ENCODE measurements at regions not wholly inside any gene's neighbourhood (a gene's known extent, or its start where the extent isn't known, plus 50 kb on each side); places are given as distances from the start of the nearest gene placed in this dataset.

DNA sequence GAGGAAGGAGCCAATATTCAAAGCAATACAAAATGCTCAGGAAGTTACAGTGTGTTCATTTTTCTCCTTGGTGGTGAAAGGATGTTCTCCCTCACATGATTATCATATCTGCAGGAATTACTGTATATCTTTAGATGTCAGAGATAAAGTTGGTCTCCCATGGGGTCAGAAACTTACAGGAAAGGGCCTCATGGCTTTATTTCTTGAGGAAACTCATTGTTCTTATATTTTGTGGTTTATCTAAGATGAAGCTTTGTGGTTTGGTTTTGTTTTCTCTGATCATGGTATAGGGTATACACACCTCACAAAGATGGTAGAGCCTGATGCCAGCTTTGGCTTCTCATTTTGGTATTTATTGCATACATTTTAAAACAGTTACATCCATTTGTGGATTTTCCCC is 100.5 kb upstream of the STXBP5 start:
- no peaks in the 10 kb centered on the region for H4K20me1 ChIP-seq (ENCODE audit: insufficient read depth)
- no peak overlapping the region for H3K9ac ChIP-seq
- H3K79me2 ChIP-seq (ENCODE audit: insufficient read depth, low read depth) = no peaks in the 10 kb centered on the region
- H3K4me1 ChIP-seq (ENCODE audit: low read depth, poor library complexity, severe bottlenecking) = peaks cover 4% of the 10 kb centered on the region
- TF ChIP-seq, protein P1, sequence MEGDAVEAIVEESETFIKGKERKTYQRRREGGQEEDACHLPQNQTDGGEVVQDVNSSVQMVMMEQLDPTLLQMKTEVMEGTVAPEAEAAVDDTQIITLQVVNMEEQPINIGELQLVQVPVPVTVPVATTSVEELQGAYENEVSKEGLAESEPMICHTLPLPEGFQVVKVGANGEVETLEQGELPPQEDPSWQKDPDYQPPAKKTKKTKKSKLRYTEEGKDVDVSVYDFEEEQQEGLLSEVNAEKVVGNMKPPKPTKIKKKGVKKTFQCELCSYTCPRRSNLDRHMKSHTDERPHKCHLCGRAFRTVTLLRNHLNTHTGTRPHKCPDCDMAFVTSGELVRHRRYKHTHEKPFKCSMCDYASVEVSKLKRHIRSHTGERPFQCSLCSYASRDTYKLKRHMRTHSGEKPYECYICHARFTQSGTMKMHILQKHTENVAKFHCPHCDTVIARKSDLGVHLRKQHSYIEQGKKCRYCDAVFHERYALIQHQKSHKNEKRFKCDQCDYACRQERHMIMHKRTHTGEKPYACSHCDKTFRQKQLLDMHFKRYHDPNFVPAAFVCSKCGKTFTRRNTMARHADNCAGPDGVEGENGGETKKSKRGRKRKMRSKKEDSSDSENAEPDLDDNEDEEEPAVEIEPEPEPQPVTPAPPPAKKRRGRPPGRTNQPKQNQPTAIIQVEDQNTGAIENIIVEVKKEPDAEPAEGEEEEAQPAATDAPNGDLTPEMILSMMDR (conservative IDR thresholded peaks at IDR 0.05; ENCODE audit: low read depth, low read length) = no peak
- no peak overlapping the region for H2AFZ ChIP-seq (ENCODE audit: low read depth)
- H3K36me3 ChIP-seq (ENCODE audit: insufficient read depth) = no peaks in the 10 kb centered on the region
- H3K27ac ChIP-seq = no peak overlapping the region
- no peak overlapping the region for H3K4me2 ChIP-seq
- H3K4me3 ChIP-seq (IDR thresholded peaks at IDR 0.05; ENCODE audit: insufficient read depth, low read depth, low read length) = no peak overlapping the region
- H3K27me3 ChIP-seq (ENCODE audit: insufficient read depth, low read depth) = no peaks in the 10 kb centered on the region

DNA sequence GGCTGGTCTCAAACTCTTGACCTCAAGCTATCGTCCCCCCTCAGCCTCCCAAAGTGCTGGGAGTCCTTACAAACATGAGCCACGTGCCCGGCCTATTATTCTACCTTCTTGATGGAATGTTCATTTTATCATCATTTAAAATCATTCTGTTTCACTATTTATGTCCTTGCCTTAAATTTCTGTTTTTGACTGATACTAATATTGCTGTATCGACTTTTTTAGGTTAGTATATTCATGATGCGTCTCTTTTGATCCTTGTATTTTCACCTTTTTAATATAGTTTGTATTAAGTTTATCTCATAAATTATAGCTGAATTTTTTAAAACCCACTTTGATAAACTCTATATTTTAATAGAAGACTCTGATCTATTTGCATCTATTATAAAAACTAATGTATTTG is 98.4 kb upstream of the STXBP5 start:
- H3K4me2 ChIP-seq = no peak overlapping the region
- H3K9ac ChIP-seq = no peak overlapping the region
- peaks cover 4% of the 10 kb centered on the region for H3K4me1 ChIP-seq (ENCODE audit: low read depth, poor library complexity, severe bottlenecking)
- no peaks in the 10 kb centered on the region for H3K79me2 ChIP-seq (ENCODE audit: insufficient read depth, low read depth)
- no peak overlapping the region for H2AFZ ChIP-seq (ENCODE audit: low read depth)
- no peak overlapping the region for H3K4me3 ChIP-seq (IDR thresholded peaks at IDR 0.05; ENCODE audit: insufficient read depth, low read depth, low read length)
- H3K36me3 ChIP-seq (ENCODE audit: insufficient read depth) = no peaks in the 10 kb centered on the region
- TF ChIP-seq, protein P1 (conservative IDR thresholded peaks at IDR 0.05; ENCODE audit: low read depth, low read length) = no peak
- no peaks in the 10 kb centered on the region for H3K27me3 ChIP-seq (ENCODE audit: insufficient read depth, low read depth)
- H3K27ac ChIP-seq = no peak overlapping the region
- no peaks in the 10 kb centered on the region for H4K20me1 ChIP-seq (ENCODE audit: insufficient read depth)

DNA sequence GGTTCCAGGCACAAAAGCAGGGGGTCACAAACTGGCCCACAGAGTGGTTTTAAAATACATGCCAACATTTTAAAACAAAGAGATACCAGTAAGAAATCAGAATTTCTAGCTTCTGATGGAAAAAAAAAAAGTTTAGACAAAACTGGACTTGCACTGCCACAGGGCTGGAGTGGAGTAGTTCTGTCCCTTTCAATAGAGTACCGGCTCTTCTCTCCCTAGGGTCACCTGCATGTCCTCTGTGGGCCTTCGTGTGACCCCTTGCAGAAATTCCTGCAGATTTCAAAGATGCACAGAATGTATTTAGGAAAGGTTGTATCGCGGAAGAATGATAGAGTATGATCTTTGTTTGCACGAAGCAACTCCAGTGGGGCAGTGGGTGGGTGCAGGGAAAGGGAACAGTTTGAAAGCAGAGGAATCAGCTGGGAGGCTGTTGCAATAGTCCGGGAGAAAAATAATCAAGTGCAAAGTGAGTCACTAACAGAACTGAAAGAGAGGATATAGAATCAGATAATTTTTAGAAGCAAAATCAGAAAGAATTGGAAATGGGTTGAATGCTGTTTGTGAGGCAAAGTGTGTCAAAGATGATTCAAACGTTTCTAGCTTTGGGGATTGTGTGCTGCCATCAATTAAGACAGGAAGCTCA is 97.3 kb upstream of the STXBP5 start:
- no peak overlapping the region for H3K27ac ChIP-seq
- no peaks in the 10 kb centered on the region for H4K20me1 ChIP-seq (ENCODE audit: insufficient read depth)
- H3K4me2 ChIP-seq = no peak overlapping the region
- H3K9ac ChIP-seq = no peak overlapping the region
- no peak overlapping the region for H3K4me3 ChIP-seq (IDR thresholded peaks at IDR 0.05; ENCODE audit: insufficient read depth, low read depth, low read length)
- peaks cover 4% of the 10 kb centered on the region for H3K4me1 ChIP-seq (ENCODE audit: low read depth, poor library complexity, severe bottlenecking)
- TF ChIP-seq, protein P1 (conservative IDR thresholded peaks at IDR 0.05; ENCODE audit: low read depth, low read length) = no peak
- H2AFZ ChIP-seq (ENCODE audit: low read depth) = no peak overlapping the region
- no peaks in the 10 kb centered on the region for H3K36me3 ChIP-seq (ENCODE audit: insufficient read depth)
- H3K27me3 ChIP-seq (ENCODE audit: insufficient read depth, low read depth) = no peaks in the 10 kb centered on the region
- H3K79me2 ChIP-seq (ENCODE audit: insufficient read depth, low read depth) = no peaks in the 10 kb centered on the region

DNA sequence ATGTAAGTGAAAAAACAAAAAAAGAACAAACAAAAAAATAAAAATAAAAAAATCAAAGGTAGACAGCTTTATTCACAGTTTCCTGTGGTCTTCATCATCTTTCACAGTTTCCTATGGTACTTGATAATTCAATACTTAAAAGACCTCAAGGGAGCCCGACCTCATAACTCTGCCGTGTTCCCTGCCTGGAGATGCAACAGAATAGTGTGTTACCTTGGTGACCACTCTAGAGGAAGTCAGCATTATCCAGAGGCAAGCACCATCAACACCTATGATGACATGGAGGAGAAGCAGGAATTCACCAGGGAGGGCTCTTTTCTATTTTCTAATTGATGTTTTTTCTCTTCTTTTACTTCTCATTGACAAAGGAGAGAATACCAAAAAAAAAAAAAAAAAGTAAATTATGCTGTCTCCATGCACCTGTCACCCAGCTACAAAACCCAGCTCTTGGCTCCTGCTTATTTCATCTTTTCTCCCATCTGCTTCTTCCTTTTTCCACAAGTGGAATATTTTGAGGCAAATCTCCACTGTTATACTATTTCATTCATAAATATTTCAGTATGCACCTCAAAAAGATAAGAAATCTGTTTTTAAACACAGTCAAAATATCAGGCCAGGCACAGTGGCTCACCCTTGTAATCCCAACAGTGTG is 95.8 kb upstream of the STXBP5 start:
- H3K36me3 ChIP-seq (ENCODE audit: insufficient read depth) = no peaks in the 10 kb centered on the region
- TF ChIP-seq, protein P1 (conservative IDR thresholded peaks at IDR 0.05; ENCODE audit: low read depth, low read length) = no peak
- no peaks in the 10 kb centered on the region for H3K79me2 ChIP-seq (ENCODE audit: insufficient read depth, low read depth)
- no peak overlapping the region for H3K9ac ChIP-seq
- no peak overlapping the region for H3K4me2 ChIP-seq
- H3K4me3 ChIP-seq (IDR thresholded peaks at IDR 0.05; ENCODE audit: insufficient read depth, low read depth, low read length) = no peak overlapping the region
- no peaks in the 10 kb centered on the region for H3K27me3 ChIP-seq (ENCODE audit: insufficient read depth, low read depth)
- H4K20me1 ChIP-seq (ENCODE audit: insufficient read depth) = no peaks in the 10 kb centered on the region
- no peak overlapping the region for H3K27ac ChIP-seq
- peaks cover 4% of the 10 kb centered on the region for H3K4me1 ChIP-seq (ENCODE audit: low read depth, poor library complexity, severe bottlenecking)
- no peak overlapping the region for H2AFZ ChIP-seq (ENCODE audit: low read depth)

Data from KMS-11 (cell line).